K562 (cell line): ENCODE measurements at regions not wholly inside any gene's neighbourhood (a gene's known extent, or its start where the extent isn't known, plus 50 kb on each side); places are given as distances from the start of the nearest gene placed in this dataset.
A peak's percentile ranks its signal among the peaks of the same experiment; 100 is the strongest.

Source experiments
- ATAC-seq: fragments of 200-7000 bp; cut with Tn5 transposase; 3 replicates; pipeline ENCODE4 v1.9.1; 2020; ENCODE audit warnings: moderate library complexity
- BruUV-seq: library from RNA; stranded (reverse); fragments of 400-500 nt; replicated peaks from 2 replicates; lab custom pipeline; 2021; lab: Mats Ljungman, UMichigan
- CTCF ChIA-PET: fragments of 300-600 bp; formaldehyde crosslinking; extraction: SDS; loops from one replicate; lab custom pipeline; 2021; ENCODE audit warnings: low intra/inter-chr PET ratio; lab: Yijun Ruan, JAX
- POLR2A ChIA-PET: fragments of 300-600, 350-650 bp; sonication (Branson Sonifier 250); formaldehyde crosslinking; extraction: SDS; loops from one replicate; lab custom pipeline; 2021; ENCODE audit warnings: antibody characterized with exemption, inconsistent platforms; lab: Yijun Ruan, JAX
- DNase-seq, 4 experiments: peaks; one replicate each; pipeline versions ENCODE4 v3.0.0 to v3.0.0-alpha.2; 2011 to 2018; ENCODE audit warnings: low spot score in 3 of 4, mixed read lengths in 3 of 4; ENCODE audit errors: extremely low read depth in 1 of 4
- FAIRE-seq: peaks from 2 replicates; lab custom pipeline; 2011; peaks lifted over from hg19 to GRCh38; lab: Jason Lieb, UNC
- H2AFZ ChIP-seq: 2 replicates; pipeline ENCODE4 v1.6.0; 2011; ENCODE audit warnings: low read depth, low read length, control low read depth, inconsistent platforms
- H3K27ac ChIP-seq: fragments of 200-600 bp; 3 replicates; pipeline ENCODE4 v1.8.0; 2011; ENCODE audit warnings: low read depth, mild to moderate bottlenecking, control low read depth, inconsistent platforms, low read length, moderate library complexity, mixed read lengths; ENCODE audit errors: extremely low read depth
- H3K27me3 ChIP-seq, 2 experiments: fragments of 300-600 bp in 1 of 2; 2 replicates in 1 of 2; 3 replicates in 1 of 2; pipeline versions ENCODE4 v1.6.0 to v1.8.0; 2011; ENCODE audit warnings: inconsistent platforms in 2 of 2, low read length in 2 of 2, mild to moderate bottlenecking in 1 of 2, mixed read lengths in 1 of 2, moderate library complexity in 1 of 2; ENCODE audit not compliant: control insufficient read depth in 2 of 2, insufficient read depth in 2 of 2
- H3K36me3 ChIP-seq: fragments of 300-600 bp; 3 replicates; pipeline ENCODE4 v1.8.0; 2011; ENCODE audit warnings: mild to moderate bottlenecking, low read length, inconsistent platforms; ENCODE audit not compliant: control insufficient read depth, insufficient read depth
- H3K4me1 ChIP-seq, 2 experiments: fragments of 200-600 bp in 1 of 2; replicated peaks in 1 of 2; 2 replicates in 1 of 2; 3 replicates in 1 of 2; pipeline versions ENCODE4 v1.5.1 to v1.8.0; 2011; ENCODE audit warnings: inconsistent platforms in 2 of 2, low read length in 2 of 2, mild to moderate bottlenecking in 1 of 2, mixed read lengths in 1 of 2, moderate library complexity in 1 of 2; ENCODE audit not compliant: control insufficient read depth in 2 of 2, insufficient read depth in 2 of 2
- H3K4me2 ChIP-seq: 2 replicates; pipeline ENCODE4 v1.6.1; 2011; ENCODE audit warnings: low read length, control low read depth, inconsistent platforms, mixed read lengths; ENCODE audit not compliant: insufficient read depth
- H3K4me3 ChIP-seq: fragments of 200-600 bp; sonication (generic), shearing (Covaris generic); 2 replicates; pipeline ENCODE4 v1.5.1; 2016; ENCODE audit warnings: control low read depth, inconsistent platforms
- H3K79me2 ChIP-seq: fragments of 200-600 bp; 3 replicates; pipeline ENCODE4 v1.8.0; 2011; ENCODE audit warnings: low read length, inconsistent platforms; ENCODE audit not compliant: control insufficient read depth, insufficient read depth
- H3K9ac ChIP-seq, 2 experiments: 2 replicates each; pipeline versions ENCODE4 v1.6.0 to v1.6.1; 2011; ENCODE audit warnings: low read depth in 2 of 2, low read length in 2 of 2, control low read depth in 1 of 2, inconsistent platforms in 1 of 2, mild to moderate bottlenecking in 1 of 2, mixed read lengths in 1 of 2; ENCODE audit not compliant: insufficient read depth in 1 of 2
- H3K9me1 ChIP-seq: one replicate; pipeline ENCODE4 v1.6.0; 2011; ENCODE audit warnings: inconsistent platforms, mild to moderate bottlenecking, low read length, moderate library complexity; ENCODE audit not compliant: control insufficient read depth, insufficient read depth
- H3K9me3 ChIP-seq: replicated peaks from 2 replicates; pipeline ENCODE4 v1.5.1; 2011; ENCODE audit warnings: low read depth, low read length, inconsistent platforms; ENCODE audit not compliant: control insufficient read depth, insufficient read depth
- H4K20me1 ChIP-seq: replicated peaks from 2 replicates; pipeline ENCODE4 v1.6.1; 2011; ENCODE audit warnings: low read length, inconsistent platforms, mixed read lengths; ENCODE audit not compliant: control insufficient read depth, insufficient read depth
- ADNP ChIP-seq: fragments of 200-800 bp; sonication (Bioruptor generic); IDR thresholded peaks from 2 replicates; pipeline ENCODE4 v1.6.1; 2016; ENCODE audit warnings: missing genetic modification characterization, missing compliant biosample characterization
- CCNT2 ChIP-seq: IDR thresholded peaks from 2 replicates; pipeline ENCODE4 v1.6.1; 2011; ENCODE audit warnings: borderline replicate concordance, low read depth, mild to moderate bottlenecking, moderate library complexity, mixed read lengths, low read length; ENCODE audit not compliant: insufficient read length; ENCODE audit errors: extremely low read depth
- ESRRA ChIP-seq: fragments of 450-650 bp; IDR thresholded peaks from 2 replicates; pipeline ENCODE4 v1.6.1; 2014; ENCODE audit warnings: low read depth, mild to moderate bottlenecking, moderate library complexity, borderline replicate concordance
- HDAC1 ChIP-seq, 2 experiments: fragments of 450-650 bp; IDR thresholded peaks; 2 replicates each; pipeline ENCODE4 v1.6.1; 2016 to 2017; ENCODE audit warnings: inconsistent platforms in 1 of 2, mild to moderate bottlenecking in 1 of 2, moderate library complexity in 1 of 2
- HLTF ChIP-seq: fragments of 450-650 bp; IDR thresholded peaks from 2 replicates; pipeline ENCODE4 v1.6.1; 2016
- HSF4 ChIP-seq: fragments of 250-450 bp; sonication (Bioruptor Pico); IDR thresholded peaks from 2 replicates; pipeline ENCODE4 v2.1.2; 2022; ENCODE audit warnings: mild to moderate bottlenecking, moderate library complexity, borderline replicate concordance
- KDM1A ChIP-seq, 2 experiments: fragments of 450-650 bp; IDR thresholded peaks; 2 replicates each; pipeline ENCODE4 v1.6.1; 2016; ENCODE audit warnings: mild to moderate bottlenecking in 2 of 2
- MYC ChIP-seq, 2 experiments: fragments of 250-450 bp in 1 of 2; sonication (Bioruptor Pico) in 1 of 2; IDR thresholded peaks; 2 replicates each; pipeline versions ENCODE4 v1.5.1 to v1.6.1; 2012 to 2021; ENCODE audit warnings: low read depth in 2 of 2, borderline replicate concordance in 1 of 2, improper control_type of control experiment in 1 of 2, low read length in 1 of 2, mild to moderate bottlenecking in 1 of 2, moderate library complexity in 1 of 2
- RBM25 ChIP-seq: fragments of 200-400 bp; formaldehyde crosslinking; IDR thresholded peaks from 2 replicates; pipeline ENCODE4 v1.6.1; 2018; ENCODE audit warnings: low read length, low read depth, moderate library complexity; ENCODE audit not compliant: severe bottlenecking
- RCOR1 ChIP-seq, 2 experiments: IDR thresholded peaks; 2 replicates each; pipeline ENCODE4 v1.6.1; 2012; ENCODE audit warnings: low read depth in 2 of 2, low read length in 2 of 2, borderline replicate concordance in 1 of 2, improper control_type of control experiment in 1 of 2
- RFX1 ChIP-seq: fragments of 450-650 bp; IDR thresholded peaks from 2 replicates; pipeline ENCODE4 v1.6.1; 2016; ENCODE audit warnings: mild to moderate bottlenecking, moderate library complexity
- SMARCA5 ChIP-seq: fragments of 450-650 bp; IDR thresholded peaks from 2 replicates; pipeline ENCODE4 v1.6.1; 2016
- THAP12 ChIP-seq: fragments of 250-450 bp; sonication (Bioruptor Pico); IDR thresholded peaks from 2 replicates; pipeline ENCODE4 v1.9.0; 2021; ENCODE audit warnings: mild to moderate bottlenecking, inconsistent platforms
- THRA ChIP-seq: fragments of 450-650 bp; IDR thresholded peaks from 2 replicates; pipeline ENCODE4 v1.6.1; 2017; ENCODE audit warnings: mild to moderate bottlenecking, moderate library complexity
- ZFX ChIP-seq: sonication (generic); formaldehyde crosslinking; IDR thresholded peaks from 2 replicates; pipeline ENCODE4 v1.8.0; 2022; ENCODE audit warnings: mild to moderate bottlenecking, missing genetic modification reagents, moderate library complexity
- ZNF311 ChIP-seq: fragments of 250-450 bp; sonication (Bioruptor Pico); IDR thresholded peaks from 2 replicates; pipeline ENCODE4 v1.4.0; 2020; ENCODE audit warnings: mild to moderate bottlenecking, moderate library complexity
- ZNF79 ChIP-seq: fragments of 250-450 bp; sonication (Bioruptor Pico); IDR thresholded peaks from 2 replicates; pipeline ENCODE4 v1.4.0; 2020; ENCODE audit warnings: low read depth, mild to moderate bottlenecking, moderate library complexity
- WGBS: fragments of 100-300 bp; shearing (Covaris generic); methylation state at CpG from one replicate; pipeline ENCODE4 v1.1.6; 2016; ENCODE audit warnings: low coverage, mixed read lengths; ENCODE audit not compliant: insufficient coverage; ENCODE audit errors: missing lambda C conversion rate; 5-methylcytosine and 5-hydroxymethylcytosine counted together
- in situ Hi-C: fragments of 300-500 bp; cut with MboI; formaldehyde crosslinking; loops from 4 replicates; pipeline ENCODE4 v1.15.0; 2018; ENCODE audit warnings: inconsistent platforms, mixed read lengths
- intact Hi-C: fragments of 100-400 bp; cut with micrococcal nuclease; formaldehyde crosslinking; loops from 2 replicates; pipeline ENCODE4 v1.14.2; 2022

- H3K79me2 ChIP-seq: peaks cover 17% of the 10 kb centered on the region; the same call in 2 of the 3 replicates
- H3K4me3 ChIP-seq: no peak overlapping the region
- no peaks in the 10 kb centered on the region for H3K9me3 ChIP-seq
- ATAC-seq (no peak), DNase-seq (no peak), FAIRE-seq (no peak)
- no peaks in the 10 kb centered on the region for H3K36me3 ChIP-seq
- ChIA-PET POLR2A (interaction anchor here (0.6 kb wide), 1 partner anchor 243 kb away, joined by 3 read pairs; no protein-coding TSS in a partner anchor), CTCF (no interaction called here)
- BruUV-seq: no TSS peak
- in situ Hi-C loops (no loop called here), intact Hi-C loops (no loop called here)
- H3K4me2 ChIP-seq: no peak overlapping the region
- H3K27me3 ChIP-seq: no peaks in the 10 kb centered on the region
- no peak overlapping the region for H3K27ac ChIP-seq
- H3K4me1 ChIP-seq: peaks cover 4 to 17% of the 10 kb centered on the region in 2 experiments; a peak in 4 of 5 replicates
- no peak overlapping the region for H3K9ac ChIP-seq
- H3K9me1 ChIP-seq: peaks cover under 1% of the 10 kb centered on the region
- H2AFZ ChIP-seq: no peak overlapping the region
- H4K20me1 ChIP-seq: peaks cover 7% of the 10 kb centered on the region; the same call in 1 of the 2 replicates
- 76% methylated on average over 15 of the region's 15 CpGs for WGBS
- TF ChIP-seq HSF4 (no peak), SMARCA5 (0 out of 2 replicates have a peak, but pooled peaks have one; percentile 17), THAP12 (CRISPR knock-in tag) (no peak), KDM1A (IDR thresholded peaks at IDR 0.05) (peak; percentile 44 to 66; a peak in 3 of 4 replicates), ZFX (CRISPR knock-in tag) (peak; percentile 3; the same call in 1 of the 2 replicates), RCOR1 (IDR thresholded peaks at IDR 0.05; ENCODE audit: borderline replicate concordance in 1 of 2, low read depth in 2 of 2, low read length in 2 of 2) (0 out of 4 replicates have a peak, but pooled peaks of 1 of the 2 experiments have one; percentile 32), ADNP (tag) (0 out of 2 replicates have a peak, but pooled peaks have one; percentile 49), RBM25 (peak; percentile 91), ESRRA (no peak), RFX1 (no peak), HDAC1 (IDR thresholded peaks at IDR 0.05) (0 out of 4 replicates have a peak, but pooled peaks of 1 of the 2 experiments have one; percentile 16), THRA (no peak), ZNF311 (no peak), ZNF79 (CRISPR knock-in tag) (no peak), MYC (IDR thresholded peaks at IDR 0.05; ENCODE audit: low read depth, low read length) (no peak), MYC (CRISPR knock-in tag; IDR thresholded peaks at IDR 0.05; ENCODE audit: borderline replicate concordance, low read depth) (no peak), HLTF (no peak), CCNT2 (no peak)
Measured at GRCh38 chr16:85194307-85195270, 82.3 kb upstream of the CIBAR2 start.
